Adrenal gland (tissue), 9 donors: ENCODE measurements at regions not wholly inside any gene's neighbourhood (a gene's known extent, or its start where the extent isn't known, plus 50 kb on each side); places are given as distances from the start of the nearest gene placed in this dataset.

Experiments
- DNase-seq, 7 donors: peaks; one replicate each; pipeline ENCODE4 v3.0.0-alpha.2; 2019 to 2020
- H3K27ac ChIP-seq, 5 donors: fragments of 200-600 bp; sonication (generic) in 4 of 5; 1 replicate in 3 of 5; 2 replicates in 2 of 5; pipeline versions ENCODE4 v1.5.1 to v1.8.0; 2016 to 2020; ENCODE audit warnings: mild to moderate bottlenecking in 1 of 5
- H3K27me3 ChIP-seq: fragments of 200-600 bp; 2 replicates; pipeline ENCODE4 v1.8.0; 2021
- H3K36me3 ChIP-seq, 2 donors: fragments of 200-600 bp; replicated peaks in 1 of 2; 1 replicate in 1 of 2; 2 replicates in 1 of 2; pipeline versions ENCODE4 v1.5.1 to v1.8.0; 2018 to 2022
- H3K4me1 ChIP-seq, 2 donors: fragments of 200-600 bp; replicated peaks in 1 of 2; 1 replicate in 1 of 2; 2 replicates in 1 of 2; pipeline versions ENCODE4 v1.5.1 to v1.8.0; 2018 to 2021
- H3K4me3 ChIP-seq, 4 donors: fragments of 200-600 bp; sonication (generic) in 3 of 4; one replicate each; pipeline ENCODE4 v1.5.1; 2016 to 2018
- H3K9me3 ChIP-seq, 3 donors: fragments of 200-600 bp; sonication (generic) in 1 of 3; replicated peaks in 1 of 3; 1 replicate in 2 of 3; 2 replicates in 1 of 3; pipeline versions ENCODE4 v1.5.1 to v1.8.0; 2016 to 2021
- POLR2A ChIP-seq, 2 donors: fragments of 450-650 bp; IDR thresholded peaks; one replicate each; pipeline ENCODE4 v1.6.1; 2017; ENCODE audit warnings: antibody characterized with exemption in 2 of 2, mild to moderate bottlenecking in 2 of 2, moderate library complexity in 1 of 2
- WGBS, 4 donors: extraction: QIAGEN DNeasy Blood & Tissue Kit in 2 of 4; methylation state at CpG; one replicate each; pipeline versions ENCODE4 v1.1.5 to v1.1.7; 2013 to 2017; 5-methylcytosine and 5-hydroxymethylcytosine counted together
- intact Hi-C, 2 donors: fragments of 100-400 bp; cut with DNase I; formaldehyde crosslinking; loops; one replicate each; pipeline versions ENCODE4 v1.14.1 to v1.15.0; 2022 to 2023
- TF ChIP-seq, protein P1 (sequence below), 6 experiments: fragments of 450-650 bp in 4 of 6; fragments of 200-600 bp in 2 of 6; sonication (generic) in 1 of 6; IDR thresholded peaks; 1 replicate in 5 of 6; 2 replicates in 1 of 6; pipeline versions ENCODE4 v1.5.1 to v1.8.0; 2016 to 2021; ENCODE audit warnings: antibody characterized with exemption in 6 of 6, mild to moderate bottlenecking in 2 of 6, moderate library complexity in 1 of 6
- donor health status: healthy with polysubstance abuse.
- donor health status: Bipolar disorder and iron deficiency.
- donor health status: DM: yes; HTN: yes; CAD: no.
- donor health status: DM: no; HTN: no; CAD: no.
- donor health status: DM: no; HTN: no; CAD: no.

DNA sequence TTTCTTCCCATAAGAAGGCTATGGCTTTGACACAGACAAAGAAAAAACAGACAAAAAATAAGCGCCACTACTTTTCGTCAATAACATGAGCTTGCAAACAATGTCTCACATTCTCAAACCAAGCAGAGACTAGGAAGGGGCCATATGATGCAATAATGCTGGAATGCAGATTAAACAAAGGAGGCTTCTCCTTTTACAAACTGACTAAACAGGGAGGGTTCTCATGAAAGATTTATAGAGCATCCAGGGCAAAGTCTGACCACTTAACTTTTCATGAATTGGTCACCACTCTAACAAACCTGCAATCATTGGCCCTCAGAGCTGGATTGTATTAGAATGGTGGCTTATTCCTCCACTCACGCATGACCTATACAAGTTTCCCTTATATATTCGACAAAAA is 663.3 kb upstream of the CHAC2 start:
- DNase-seq: no peak
- intact Hi-C loops: no loop called here
- Histone ChIP-seq H3K4me1 (no peaks in the 10 kb centered on the region), H3K27ac (no peak overlapping the region), H3K9me3 (no peaks in the 10 kb centered on the region), H3K4me3 (no peak overlapping the region), H3K36me3 (no peaks in the 10 kb centered on the region), H3K27me3 (no peaks in the 10 kb centered on the region)
- no peak for TF ChIP-seq POLR2A (IDR thresholded peaks at IDR 0.05)
- TF ChIP-seq, protein P1, sequence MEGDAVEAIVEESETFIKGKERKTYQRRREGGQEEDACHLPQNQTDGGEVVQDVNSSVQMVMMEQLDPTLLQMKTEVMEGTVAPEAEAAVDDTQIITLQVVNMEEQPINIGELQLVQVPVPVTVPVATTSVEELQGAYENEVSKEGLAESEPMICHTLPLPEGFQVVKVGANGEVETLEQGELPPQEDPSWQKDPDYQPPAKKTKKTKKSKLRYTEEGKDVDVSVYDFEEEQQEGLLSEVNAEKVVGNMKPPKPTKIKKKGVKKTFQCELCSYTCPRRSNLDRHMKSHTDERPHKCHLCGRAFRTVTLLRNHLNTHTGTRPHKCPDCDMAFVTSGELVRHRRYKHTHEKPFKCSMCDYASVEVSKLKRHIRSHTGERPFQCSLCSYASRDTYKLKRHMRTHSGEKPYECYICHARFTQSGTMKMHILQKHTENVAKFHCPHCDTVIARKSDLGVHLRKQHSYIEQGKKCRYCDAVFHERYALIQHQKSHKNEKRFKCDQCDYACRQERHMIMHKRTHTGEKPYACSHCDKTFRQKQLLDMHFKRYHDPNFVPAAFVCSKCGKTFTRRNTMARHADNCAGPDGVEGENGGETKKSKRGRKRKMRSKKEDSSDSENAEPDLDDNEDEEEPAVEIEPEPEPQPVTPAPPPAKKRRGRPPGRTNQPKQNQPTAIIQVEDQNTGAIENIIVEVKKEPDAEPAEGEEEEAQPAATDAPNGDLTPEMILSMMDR (IDR thresholded peaks at IDR 0.05): no peak
- 67 to 84% (median 78%) methylated on average over 4 of the region's 4 CpGs for WGBS, 4 donors

DNA sequence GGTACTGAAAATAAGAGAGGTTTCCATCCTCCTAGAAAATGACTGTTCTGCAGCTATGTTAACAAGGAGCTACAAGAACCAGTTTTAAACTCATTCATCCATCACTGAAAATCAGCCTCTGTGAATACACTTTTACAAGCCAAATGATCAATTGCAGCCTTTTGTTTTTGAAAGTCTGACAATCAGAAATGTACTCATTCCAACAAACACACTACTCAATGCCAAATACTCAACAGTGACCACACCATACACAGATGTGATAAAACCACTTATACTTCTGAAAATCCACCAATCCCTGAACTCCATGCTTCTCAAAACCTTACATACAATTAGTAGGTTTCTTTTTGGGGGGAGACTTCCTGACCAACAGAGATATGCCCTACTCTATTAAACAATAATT is 663.9 kb upstream of the CHAC2 start:
- TF ChIP-seq, protein P1 (IDR thresholded peaks at IDR 0.05): no peak
- no peak for TF ChIP-seq POLR2A (IDR thresholded peaks at IDR 0.05)
- Histone ChIP-seq H3K9me3 (no peaks in the 10 kb centered on the region), H3K27me3 (no peaks in the 10 kb centered on the region), H3K4me3 (no peak overlapping the region), H3K4me1 (no peaks in the 10 kb centered on the region), H3K36me3 (no peaks in the 10 kb centered on the region), H3K27ac (no peak overlapping the region)
- no peak for DNase-seq
- intact Hi-C loops: no loop called here

DNA sequence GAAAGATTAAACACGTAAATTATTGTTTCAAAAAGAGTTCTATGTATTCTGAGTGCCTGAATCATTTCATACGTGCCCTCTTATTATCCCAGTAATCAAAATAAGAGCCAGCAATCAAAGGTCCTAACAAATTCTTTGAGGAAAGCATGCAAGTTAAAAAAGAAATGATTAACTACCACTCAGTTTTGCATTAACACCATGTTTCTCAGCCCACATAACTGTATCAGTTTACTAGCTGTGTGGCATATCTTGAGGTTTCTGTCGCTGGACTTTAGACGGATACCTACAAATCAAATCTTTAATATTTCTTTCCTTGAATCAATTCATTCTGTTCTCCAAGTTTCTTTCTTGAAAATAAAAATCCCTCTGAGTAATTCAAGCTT is 668.9 kb upstream of the CHAC2 start:
- Histone ChIP-seq H3K4me1 (no peaks in the 10 kb centered on the region), H3K27ac (no peak overlapping the region), H3K36me3 (no peaks in the 10 kb centered on the region), H3K27me3 (no peaks in the 10 kb centered on the region), H3K9me3 (no peaks in the 10 kb centered on the region), H3K4me3 (no peak overlapping the region)
- TF ChIP-seq POLR2A (IDR thresholded peaks at IDR 0.05): no peak
- TF ChIP-seq, protein P1 (IDR thresholded peaks at IDR 0.05): no peak
- DNase-seq: no peak
- 66 to 86% (median 72%) methylated on average over 4 of the region's 4 CpGs for WGBS, 4 donors
- intact Hi-C loops: no loop called here

DNA sequence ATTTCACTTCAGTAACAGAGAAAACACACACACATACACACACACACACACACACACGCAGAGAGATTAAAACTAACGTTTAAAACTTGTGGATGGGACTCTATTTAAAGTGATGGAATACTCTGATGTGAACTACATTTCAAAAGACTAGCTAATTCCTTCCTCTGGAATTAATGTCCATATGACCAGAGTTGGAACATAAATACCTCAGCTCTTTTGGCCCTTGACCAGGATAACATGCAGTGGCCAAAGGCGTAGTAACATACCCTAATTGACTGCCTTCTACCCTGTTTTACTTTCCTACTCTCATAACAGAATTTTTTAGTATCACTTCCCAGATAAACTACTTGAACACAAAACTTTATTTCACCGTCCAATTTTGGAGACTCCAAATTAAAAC is 671.3 kb upstream of the CHAC2 start:
- no peak for DNase-seq
- TF ChIP-seq, protein P1 (IDR thresholded peaks at IDR 0.05): no peak
- no peak for TF ChIP-seq POLR2A (IDR thresholded peaks at IDR 0.05)
- intact Hi-C loops: no loop called here
- no peak overlapping the region for H3K27ac ChIP-seq
- H3K4me3 ChIP-seq: no peak overlapping the region
- WGBS, 4 donors: 59 to 72% (median 65%) methylated on average over 4 of the region's 4 CpGs
- no peaks in the 10 kb centered on the region for H3K36me3 ChIP-seq
- no peaks in the 10 kb centered on the region for H3K4me1 ChIP-seq
- no peaks in the 10 kb centered on the region for H3K9me3 ChIP-seq
- no peaks in the 10 kb centered on the region for H3K27me3 ChIP-seq
